Gastrocnemius medialis (tissue), 4 donors: ENCODE measurements at regions not wholly inside any gene's neighbourhood (a gene's known extent, or its start where the extent isn't known, plus 50 kb on each side); places are given as distances from the start of the nearest gene placed in this dataset.
"Not testable (repeated sequence)": the region's sequence is repeated elsewhere in the genome, so short reads cannot be mapped to it uniquely, and the experiment has no call there.

Experiments used
- ATAC-seq, 2 donors: fragments of 150-250 bp; one replicate each; pipeline ENCODE4 v1.9.1; 2016
- DNase-seq, 2 donors: peaks; one replicate each; pipeline ENCODE4 v3.0.0-alpha.2; 2019
- H3K27ac ChIP-seq, 4 donors: fragments of 200-600 bp; sonication (generic); 1 replicate in 1 of 4; 2 replicates in 3 of 4; pipeline ENCODE4 v1.5.1; 2016 to 2018; ENCODE audit warnings: mild to moderate bottlenecking in 2 of 4, moderate library complexity in 1 of 4
- H3K27me3 ChIP-seq, 3 donors: fragments of 200-600 bp; sonication (generic) in 2 of 3; 1 replicate in 1 of 3; 2 replicates in 2 of 3; pipeline versions ENCODE4 v1.5.1 to v1.6.0; 2016 to 2019; ENCODE audit warnings: mild to moderate bottlenecking in 1 of 3, moderate library complexity in 1 of 3
- H3K36me3 ChIP-seq, 2 donors: fragments of 200-600 bp; sonication (generic) in 1 of 2; one replicate each; pipeline ENCODE4 v1.5.1; 2017 to 2018
- H3K4me1 ChIP-seq, 2 donors: fragments of 200-600 bp; sonication (generic) in 1 of 2; one replicate each; pipeline ENCODE4 v1.5.1; 2016 to 2017; ENCODE audit warnings: mild to moderate bottlenecking in 2 of 2
- H3K4me3 ChIP-seq, 4 donors: fragments of 200-600 bp; sonication (generic) in 3 of 4; 1 replicate in 1 of 4; 2 replicates in 3 of 4; pipeline ENCODE4 v1.5.1; 2016 to 2019; ENCODE audit warnings: mild to moderate bottlenecking in 2 of 4
- H3K9me3 ChIP-seq, 3 donors: fragments of 200-600 bp; sonication (generic) in 2 of 3; 1 replicate in 1 of 3; 2 replicates in 2 of 3; pipeline ENCODE4 v1.5.1; 2016 to 2019
- CTCF ChIP-seq, 5 experiments: fragments of 450-650 bp in 3 of 5; fragments of 200-600 bp in 2 of 5; sonication (generic) in 2 of 5; IDR thresholded peaks in 4 of 5; conservative IDR thresholded peaks in 1 of 5; 1 replicate in 4 of 5; 2 replicates in 1 of 5; pipeline ENCODE4 v1.5.1; 2016 to 2019; ENCODE audit warnings: antibody characterized with exemption in 5 of 5, mild to moderate bottlenecking in 3 of 5, moderate library complexity in 3 of 5
- POLR2A ChIP-seq, 2 donors: fragments of 450-650 bp; IDR thresholded peaks; one replicate each; pipeline ENCODE4 v1.6.1; 2017; ENCODE audit warnings: antibody characterized with exemption in 2 of 2, mild to moderate bottlenecking in 2 of 2, moderate library complexity in 2 of 2
- in situ Hi-C, 4 donors: fragments of 200-750 bp; cut with MboI; loops; one replicate each; pipeline versions ENCODE4 v1.15.0 to v1.8.0; 2017; ENCODE audit warnings: low sequenced_read_pairs in 4 of 4
- intact Hi-C: fragments of 100-400 bp; cut with DNase I; formaldehyde crosslinking; loops from one replicate; pipeline ENCODE4 v1.15.1; 2023; ENCODE audit warnings: low total_unique reads

GRCh38 chr10:126754966-126755365 lies 84.5 kb upstream of the C10orf90 start:
- H3K4me3 ChIP-seq, result no peak overlapping the region
- ATAC-seq (no peak), DNase-seq (no peak)
- TF ChIP-seq POLR2A (IDR thresholded peaks at IDR 0.05), result no peak
- no peak for TF ChIP-seq CTCF (IDR thresholded peaks at IDR 0.05 in 4 of 5, conservative IDR thresholded peaks at IDR 0.05 in 1 of 5)
- H3K9me3 ChIP-seq, result no peaks in the 10 kb centered on the region
- intact Hi-C loops, result no loop called here
- in situ Hi-C loops, result no loop called here
- no peaks in the 10 kb centered on the region for H3K4me1 ChIP-seq
- H3K36me3 ChIP-seq, result no peaks in the 10 kb centered on the region
- H3K27me3 ChIP-seq, result no peaks in the 10 kb centered on the region
- no peak overlapping the region for H3K27ac ChIP-seq

- no peak for ATAC-seq
These were observed 88.4 kb upstream of the C10orf90 start for GRCh38 chr10:126758867-126759266.

GRCh38 chr10:126759531-126759930 lies 89.0 kb upstream of the C10orf90 start:
- Histone ChIP-seq H3K4me3 (no peak overlapping the region), H3K27me3 (no peaks in the 10 kb centered on the region), H3K36me3 (no peaks in the 10 kb centered on the region), H3K4me1 (no peaks in the 10 kb centered on the region), H3K27ac (no peak overlapping the region), H3K9me3 (no peaks in the 10 kb centered on the region)
- ATAC-seq (no peak), DNase-seq (no peak)
- in situ Hi-C loops (no loop called here), intact Hi-C loops (no loop called here)
- TF ChIP-seq POLR2A (IDR thresholded peaks at IDR 0.05) (no peak), CTCF (IDR thresholded peaks at IDR 0.05 in 4 of 5, conservative IDR thresholded peaks at IDR 0.05 in 1 of 5) (no peak)

More at GRCh38 chr10:126758867-126759266, 88.4 kb upstream of the C10orf90 start:
- DNase-seq, result no peak
- H3K27ac ChIP-seq, result no peak overlapping the region
- no peaks in the 10 kb centered on the region for H3K36me3 ChIP-seq
- no peaks in the 10 kb centered on the region for H3K4me1 ChIP-seq
- H3K9me3 ChIP-seq, result no peaks in the 10 kb centered on the region
- no peak overlapping the region for H3K4me3 ChIP-seq
- intact Hi-C loops, result no loop called here
- in situ Hi-C loops, result no loop called here
- TF ChIP-seq CTCF (IDR thresholded peaks at IDR 0.05 in 4 of 5, conservative IDR thresholded peaks at IDR 0.05 in 1 of 5) (no peak), POLR2A (IDR thresholded peaks at IDR 0.05) (no peak)
- H3K27me3 ChIP-seq, result no peaks in the 10 kb centered on the region

- in situ Hi-C loops, DNase-seq, H3K4me3 ChIP-seq, H3K27ac ChIP-seq, H3K27me3 ChIP-seq, intact Hi-C loops, ATAC-seq, H3K36me3 ChIP-seq, H3K4me1 ChIP-seq, H3K9me3 ChIP-seq: not testable (repeated sequence)
These were observed 96.2 kb upstream of the C10orf90 start for GRCh38 chr10:126766646-126767045.

GRCh38 chr10:126770809-126771208 lies 100.3 kb upstream of the C10orf90 start:
- in situ Hi-C loops (no loop called here), intact Hi-C loops (no loop called here)
- no peak for ATAC-seq
- Histone ChIP-seq H3K4me3 (no peak overlapping the region), H3K9me3 (no peaks in the 10 kb centered on the region), H3K27me3 (no peaks in the 10 kb centered on the region), H3K36me3 (no peaks in the 10 kb centered on the region), H3K27ac (no peak overlapping the region), H3K4me1 (no peaks in the 10 kb centered on the region)
- TF ChIP-seq POLR2A (IDR thresholded peaks at IDR 0.05), result no peak
- no peak for TF ChIP-seq CTCF (IDR thresholded peaks at IDR 0.05 in 4 of 5, conservative IDR thresholded peaks at IDR 0.05 in 1 of 5)
- DNase-seq, result no peak
